GM12872 (cell line): ENCODE measurements at regions not wholly inside any gene's neighbourhood (a gene's known extent, or its start where the extent isn't known, plus 50 kb on each side); places are given as distances from the start of the nearest gene placed in this dataset.

Experiments
- CTCF ChIP-seq: IDR thresholded peaks from 3 replicates; pipeline ENCODE4 v1.5.1; 2011; ENCODE audit warnings: low read depth, mild to moderate bottlenecking, low read length, moderate library complexity; ENCODE audit not compliant: insufficient read depth

DNA sequence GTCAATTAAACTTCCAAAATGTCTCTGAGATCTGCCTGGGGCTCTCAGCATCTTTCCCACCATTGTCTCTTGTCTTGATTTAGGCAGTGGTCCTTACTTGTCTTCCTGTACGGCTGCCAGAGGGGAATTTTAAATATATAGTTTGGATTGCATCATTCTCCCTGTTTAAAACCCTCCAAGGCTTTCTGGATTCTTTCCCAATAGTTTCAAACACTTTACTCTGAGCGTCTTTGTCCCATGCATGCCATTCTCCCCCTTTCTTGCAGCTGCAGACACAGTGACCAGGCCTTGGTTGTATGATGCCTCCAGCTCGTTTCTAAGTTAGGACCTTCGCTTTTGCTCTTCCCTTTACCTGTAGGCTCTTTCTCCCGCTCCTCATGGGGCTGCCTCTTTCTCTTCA, 323.3 kb upstream of the CTNNB1 start:
- TF ChIP-seq CTCF, result no peak

- TF ChIP-seq CTCF, result no peak
Measured at GRCh38 chr3:40876496-40876895, 322.8 kb upstream of the CTNNB1 start.

- no peak for TF ChIP-seq CTCF
Measured at GRCh38 chr3:40877631-40878463, 321.5 kb upstream of the CTNNB1 start.

DNA sequence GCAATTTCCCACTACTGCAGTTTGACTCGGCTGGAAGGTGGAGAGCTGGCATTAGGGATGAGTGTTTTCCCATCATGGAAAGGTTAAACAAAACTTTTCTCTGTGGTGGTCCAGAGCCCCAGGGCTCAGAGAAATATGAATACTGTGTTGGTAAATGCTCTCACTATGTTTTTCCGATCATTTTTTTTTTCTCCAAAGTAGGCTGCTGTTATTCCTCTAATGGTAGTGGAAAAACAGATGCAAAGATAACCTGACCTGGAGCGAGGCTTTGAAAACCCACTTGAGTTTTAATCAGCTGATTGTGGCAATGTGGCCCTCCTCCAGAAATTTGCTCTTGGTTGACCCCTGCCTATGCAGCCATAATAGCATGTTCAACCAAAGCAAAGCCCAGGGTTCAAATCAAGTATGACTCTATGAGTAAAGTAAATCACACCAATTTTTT, 320.8 kb upstream of the CTNNB1 start:
- no peak for TF ChIP-seq CTCF

DNA sequence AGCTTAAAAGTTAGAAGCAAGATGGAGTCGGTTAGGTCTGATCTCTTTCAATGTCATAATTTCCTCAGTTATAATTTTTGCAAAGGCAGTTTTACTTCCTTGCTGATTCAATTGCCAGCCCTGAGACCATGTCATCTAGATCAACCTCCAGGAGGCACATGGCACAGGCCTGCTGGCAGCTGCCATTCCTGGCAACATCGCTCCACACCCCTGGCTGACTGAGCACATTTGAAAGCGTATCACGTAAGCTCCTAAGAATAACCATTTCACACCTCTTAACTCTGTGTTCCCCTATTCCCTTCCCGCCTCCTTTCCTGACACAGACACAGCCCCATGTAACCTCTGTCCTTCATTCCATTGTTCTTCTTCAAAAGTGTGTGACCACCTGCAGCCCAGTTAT, 313.9 kb upstream of the CTNNB1 start:
- no peak for TF ChIP-seq CTCF

DNA sequence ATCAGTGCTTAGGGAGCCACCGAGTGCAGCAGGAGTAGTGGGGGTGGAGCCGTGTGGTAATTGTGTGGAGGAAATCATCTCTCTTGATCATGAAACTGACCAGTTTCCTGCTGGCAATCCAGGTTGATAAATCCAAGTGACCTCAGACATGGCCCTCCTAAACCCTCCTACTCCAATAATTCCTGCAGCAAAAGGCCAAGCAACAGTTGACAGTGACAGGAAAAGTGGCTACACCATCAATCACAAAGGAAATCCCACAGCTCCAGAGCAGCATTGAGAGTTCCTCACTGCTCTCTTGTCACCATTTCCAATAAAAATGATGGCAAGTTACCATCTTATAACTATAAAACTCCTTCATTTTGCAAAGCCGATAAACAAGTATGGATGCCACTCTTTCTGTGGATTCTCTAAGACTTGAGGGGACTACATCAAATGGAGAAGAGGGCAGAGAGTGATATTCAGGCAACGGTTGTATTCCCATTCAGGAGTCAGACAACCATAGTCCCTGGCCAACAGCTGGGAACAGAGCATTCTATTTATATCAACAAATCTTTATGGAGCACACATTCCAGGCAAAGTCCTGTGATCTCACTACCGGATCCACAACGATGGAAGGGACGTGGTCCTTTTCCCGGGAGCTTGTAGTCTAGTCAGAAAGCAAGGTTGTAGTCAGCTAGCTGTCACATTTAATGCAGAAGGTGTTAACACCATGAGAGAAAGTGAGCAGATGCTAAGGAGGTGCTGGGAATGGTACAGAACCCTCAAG, 312.5 kb upstream of the CTNNB1 start:
- no peak for TF ChIP-seq CTCF

GRCh38 chr3:40891186-40891585, 308.1 kb upstream of the CTNNB1 start:
- no peak for TF ChIP-seq CTCF
